Activated gamma-delta T cell treated with Interleukin-2 at 50 U/mL for 16 hours (primary cell): ENCODE measurements at regions not wholly inside any gene's neighbourhood (a gene's known extent, or its start where the extent isn't known, plus 50 kb on each side); places are given as distances from the start of the nearest gene placed in this dataset.
"Not testable (repeated sequence)": the region's sequence is repeated elsewhere in the genome, so short reads cannot be mapped to it uniquely, and the experiment has no call there.

ENCODE experiments used
- DNase-seq: peaks from one replicate; pipeline ENCODE4 v3.0.0-alpha.2; 2020

GRCh38 chr5:124873188-124873587, 126.7 kb upstream of the ZNF608 start:
- no peak for DNase-seq

GRCh38 chr5:124873713-124874112, 127.3 kb upstream of the ZNF608 start:
- DNase-seq = no peak

- no peak for DNase-seq
These were observed 130.1 kb upstream of the ZNF608 start for GRCh38 chr5:124876566-124876965.

GRCh38 chr5:124876983-124877382, 130.5 kb upstream of the ZNF608 start:
- DNase-seq = no peak

- no peak for DNase-seq
These were observed 131.2 kb upstream of the ZNF608 start for GRCh38 chr5:124877501-124878146.

GRCh38 chr5:124878583-124879342, 132.3 kb upstream of the ZNF608 start:
- DNase-seq = no peak

GRCh38 chr5:124880903-124881697, 134.7 kb upstream of the ZNF608 start:
- DNase-seq = no peak

GRCh38 chr5:124883681-124884080, 137.2 kb upstream of the ZNF608 start:
- no peak for DNase-seq

GRCh38 chr5:124884114-124884513, 137.7 kb upstream of the ZNF608 start:
- DNase-seq = no peak

- DNase-seq = no peak
These were observed 139.1 kb upstream of the ZNF608 start for GRCh38 chr5:124885490-124885889.

GRCh38 chr5:124887223-124887622, 140.8 kb upstream of the ZNF608 start:
- no peak for DNase-seq

- DNase-seq = no peak
These were observed 141.6 kb upstream of the ZNF608 start for GRCh38 chr5:124888050-124888506.

GRCh38 chr5:124888622-124889485, 142.4 kb upstream of the ZNF608 start:
- DNase-seq = no peak

- no peak for DNase-seq
These were observed 143.0 kb upstream of the ZNF608 start for GRCh38 chr5:124889486-124889825.

- no peak for DNase-seq
These were observed 143.4 kb upstream of the ZNF608 start for GRCh38 chr5:124889850-124890249.

- not testable (repeated sequence) for DNase-seq
These were observed 144.0 kb upstream of the ZNF608 start for GRCh38 chr5:124890442-124890841.

- no peak for DNase-seq
These were observed 144.7 kb upstream of the ZNF608 start for GRCh38 chr5:124891179-124891578.

- no peak for DNase-seq
These were observed 145.9 kb upstream of the ZNF608 start for GRCh38 chr5:124892185-124892848.

GRCh38 chr5:124894541-124894940, 148.1 kb upstream of the ZNF608 start:
- DNase-seq = no peak

GRCh38 chr5:124895236-124895635, 148.8 kb upstream of the ZNF608 start:
- no peak for DNase-seq

GRCh38 chr5:124901081-124901480, 154.6 kb upstream of the ZNF608 start:
- DNase-seq = no peak
